BLaER1 treated with 17β-estradiol and CSF1 and Interleukin-3, amounts not matched to agents 10 nM and 100 nM (cell line): ENCODE measurements at regions not wholly inside any gene's neighbourhood (a gene's known extent, or its start where the extent isn't known, plus 50 kb on each side); places are given as distances from the start of the nearest gene placed in this dataset.
A peak's percentile ranks its signal among the peaks of the same experiment; 100 is the strongest.

Source experiments
- H3K27ac ChIP-seq, 11 experiments: shearing (Covaris generic); formaldehyde crosslinking; 2 replicates each; pipeline ENCODE4 v1.8.1; 2022
- H3K27me3 ChIP-seq, 11 experiments: shearing (Covaris generic); formaldehyde crosslinking; 2 replicates each; pipeline ENCODE4 v1.8.1; 2022
- H3K36me3 ChIP-seq, 11 experiments: shearing (Covaris generic); formaldehyde crosslinking; 2 replicates each; pipeline ENCODE4 v1.8.1; 2022
- H3K4me1 ChIP-seq, 10 experiments: shearing (Covaris generic); formaldehyde crosslinking; 2 replicates each; pipeline ENCODE4 v1.8.1; 2022
- H3K4me2 ChIP-seq, 11 experiments: shearing (Covaris generic); formaldehyde crosslinking; 2 replicates each; pipeline ENCODE4 v1.8.1; 2022
- H3K4me3 ChIP-seq, 10 experiments: shearing (Covaris generic); formaldehyde crosslinking; 2 replicates each; pipeline ENCODE4 v1.8.1; 2022
- H3K9ac ChIP-seq, 11 experiments: shearing (Covaris generic); formaldehyde crosslinking; 2 replicates each; pipeline ENCODE4 v1.8.1; 2022
- H3K9me3 ChIP-seq, 11 experiments: shearing (Covaris generic); formaldehyde crosslinking; replicated peaks in 1 of 11; 2 replicates each; pipeline ENCODE4 v1.8.1; 2022
- H4K20me1 ChIP-seq, 11 experiments: shearing (Covaris generic); formaldehyde crosslinking; 2 replicates each; pipeline ENCODE4 v1.8.1; 2022
- Cebpa-rat ChIP-seq, 11 experiments: shearing (Covaris generic); IDR thresholded peaks; 2 replicates each; pipeline ENCODE4 v1.8.1; 2022

- TF ChIP-seq Cebpa-rat (IDR thresholded peaks at IDR 0.05) = no peak
- no peak overlapping the region for H3K4me2 ChIP-seq
Observed at GRCh38 chr1:101170506-101171050, 66.2 kb upstream of the S1PR1 start.

GRCh38 chr1:101167891-101168290, 68.9 kb upstream of the S1PR1 start:
- Histone ChIP-seq H3K9ac (no peak overlapping the region), H3K36me3 (no peaks in the 10 kb centered on the region), H3K4me1 (peaks cover 0 to 17% (median 0%) of the 10 kb centered on the region in 10 experiments; a peak in 3 of 20 replicates), H3K4me3 (no peak overlapping the region), H3K27ac (no peak overlapping the region), H3K9me3 (no peaks in the 10 kb centered on the region), H3K27me3 (no peaks in the 10 kb centered on the region), H4K20me1 (no peaks in the 10 kb centered on the region), H3K4me2 (no peak overlapping the region)
- no peak for TF ChIP-seq Cebpa-rat (IDR thresholded peaks at IDR 0.05)

More at GRCh38 chr1:101170506-101171050, 66.2 kb upstream of the S1PR1 start:
- no peak overlapping the region for H3K27ac ChIP-seq
- no peak overlapping the region for H3K9ac ChIP-seq
- no peaks in the 10 kb centered on the region for H4K20me1 ChIP-seq
- H3K36me3 ChIP-seq = no peaks in the 10 kb centered on the region
- no peaks in the 10 kb centered on the region for H3K27me3 ChIP-seq
- peaks cover 0 to 10% (median 0%) of the 10 kb centered on the region in 10 experiments; a peak in 3 of 20 replicates for H3K4me1 ChIP-seq
- H3K4me3 ChIP-seq = no peak overlapping the region
- H3K9me3 ChIP-seq = no peaks in the 10 kb centered on the region

GRCh38 chr1:101166583-101167120, 70.2 kb upstream of the S1PR1 start:
- 0 out of 22 replicates have a peak, but pooled peaks cover 0 to under 1% (median 0%) of the 10 kb centered on the region in 11 experiments for H3K9me3 ChIP-seq
- H3K4me3 ChIP-seq = no peak overlapping the region
- H3K9ac ChIP-seq = no peak overlapping the region
- no peaks in the 10 kb centered on the region for H4K20me1 ChIP-seq
- no peak for TF ChIP-seq Cebpa-rat (IDR thresholded peaks at IDR 0.05)
- H3K27me3 ChIP-seq = no peaks in the 10 kb centered on the region
- H3K36me3 ChIP-seq = no peaks in the 10 kb centered on the region
- no peak overlapping the region for H3K27ac ChIP-seq
- peaks cover 0 to 12% (median 0%) of the 10 kb centered on the region in 10 experiments; a peak in 3 of 20 replicates for H3K4me1 ChIP-seq
- no peak overlapping the region for H3K4me2 ChIP-seq

- Histone ChIP-seq H3K27me3 (no peaks in the 10 kb centered on the region), H3K4me2 (peak overlapping the region in 2 of 11 experiments; percentile 13 to 47; a peak in 3 of 22 replicates), H4K20me1 (no peaks in the 10 kb centered on the region), H3K36me3 (no peaks in the 10 kb centered on the region), H3K27ac (no peak overlapping the region), H3K4me3 (no peak overlapping the region), H3K9ac (no peak overlapping the region), H3K9me3 (peaks cover 0 to 6% (median 0%) of the 10 kb centered on the region in 11 experiments; a peak in 1 of 22 replicates), H3K4me1 (peaks cover 0 to 12% (median 0%) of the 10 kb centered on the region in 10 experiments; a peak in 3 of 20 replicates)
- TF ChIP-seq Cebpa-rat (IDR thresholded peaks at IDR 0.05) = no peak
Observed at GRCh38 chr1:101165954-101166353, 70.9 kb upstream of the S1PR1 start.

GRCh38 chr1:101165532-101165931, 71.3 kb upstream of the S1PR1 start:
- Histone ChIP-seq H3K4me1 (peaks cover 0 to 12% (median 0%) of the 10 kb centered on the region in 10 experiments; a peak in 3 of 20 replicates), H3K9me3 (peaks cover 0 to 7% (median 0%) of the 10 kb centered on the region in 11 experiments; a peak in 1 of 22 replicates), H3K4me3 (no peak overlapping the region), H3K36me3 (no peaks in the 10 kb centered on the region), H3K4me2 (peak overlapping the region in 2 of 11 experiments; percentile 13 to 47; a peak in 4 of 22 replicates), H4K20me1 (no peaks in the 10 kb centered on the region), H3K27ac (no peak overlapping the region), H3K27me3 (no peaks in the 10 kb centered on the region), H3K9ac (no peak overlapping the region)
- TF ChIP-seq Cebpa-rat (IDR thresholded peaks at IDR 0.05) = no peak

GRCh38 chr1:101164776-101165175, 72.0 kb upstream of the S1PR1 start:
- no peak for TF ChIP-seq Cebpa-rat (IDR thresholded peaks at IDR 0.05)
- H3K9me3 ChIP-seq = peaks cover 0 to 7% (median 0%) of the 10 kb centered on the region in 11 experiments; a peak in 1 of 22 replicates
- H3K27me3 ChIP-seq = no peaks in the 10 kb centered on the region
- no peaks in the 10 kb centered on the region for H4K20me1 ChIP-seq
- no peaks in the 10 kb centered on the region for H3K36me3 ChIP-seq
- no peak overlapping the region for H3K4me3 ChIP-seq
- H3K4me2 ChIP-seq = peak overlapping the region in 2 of 11 experiments; percentile 13 to 47; a peak in 1 of 22 replicates
- H3K4me1 ChIP-seq = peaks cover 0 to 12% (median 0%) of the 10 kb centered on the region in 10 experiments; a peak in 3 of 20 replicates
- H3K9ac ChIP-seq = no peak overlapping the region
- no peak overlapping the region for H3K27ac ChIP-seq

GRCh38 chr1:101162736-101163735, 73.8 kb upstream of the S1PR1 start:
- Histone ChIP-seq H3K9ac (no peak overlapping the region), H4K20me1 (no peaks in the 10 kb centered on the region), H3K27ac (no peak overlapping the region), H3K4me2 (no peak overlapping the region), H3K27me3 (no peaks in the 10 kb centered on the region), H3K9me3 (peaks cover 0 to 7% (median 0%) of the 10 kb centered on the region in 11 experiments; a peak in 1 of 22 replicates), H3K36me3 (no peaks in the 10 kb centered on the region), H3K4me1 (peaks cover 0 to 12% (median 0%) of the 10 kb centered on the region in 10 experiments; a peak in 3 of 20 replicates), H3K4me3 (no peak overlapping the region)
- TF ChIP-seq Cebpa-rat (IDR thresholded peaks at IDR 0.05) = no peak

GRCh38 chr1:101162300-101162699, 74.5 kb upstream of the S1PR1 start:
- H3K27ac ChIP-seq = no peak overlapping the region
- H4K20me1 ChIP-seq = no peaks in the 10 kb centered on the region

GRCh38 chr1:101161619-101162018, 75.2 kb upstream of the S1PR1 start:
- Histone ChIP-seq H3K27me3 (no peaks in the 10 kb centered on the region), H4K20me1 (no peaks in the 10 kb centered on the region), H3K4me2 (no peak overlapping the region), H3K4me1 (peaks cover 0 to 12% (median 0%) of the 10 kb centered on the region in 10 experiments; a peak in 3 of 20 replicates), H3K4me3 (no peak overlapping the region), H3K36me3 (no peaks in the 10 kb centered on the region), H3K9me3 (peaks cover 0 to 7% (median 0%) of the 10 kb centered on the region in 11 experiments; a peak in 1 of 22 replicates), H3K27ac (no peak overlapping the region), H3K9ac (no peak overlapping the region)
- TF ChIP-seq Cebpa-rat (IDR thresholded peaks at IDR 0.05) = no peak

More at GRCh38 chr1:101162300-101162699, 74.5 kb upstream of the S1PR1 start:
- Histone ChIP-seq H3K9me3 (peaks cover 0 to 7% (median 0%) of the 10 kb centered on the region in 11 experiments; a peak in 1 of 22 replicates), H3K4me3 (no peak overlapping the region), H3K9ac (no peak overlapping the region), H3K36me3 (no peaks in the 10 kb centered on the region), H3K4me2 (no peak overlapping the region), H3K4me1 (peaks cover 0 to 12% (median 0%) of the 10 kb centered on the region in 10 experiments; a peak in 3 of 20 replicates), H3K27me3 (no peaks in the 10 kb centered on the region)
- no peak for TF ChIP-seq Cebpa-rat (IDR thresholded peaks at IDR 0.05)
